Nephron progenitor cell (in vitro differentiated cells): ENCODE measurements at regions not wholly inside any gene's neighbourhood (a gene's known extent, or its start where the extent isn't known, plus 50 kb on each side); places are given as distances from the start of the nearest gene placed in this dataset.

ENCODE experiments used
- DNase-seq: peaks from one replicate; pipeline ENCODE4 v3.0.0; 2021
- H3K27ac Mint-ChIP-seq: 2 replicates; pipeline ENCODE4 v1.8.0; 2021; ENCODE audit warnings: mild to moderate bottlenecking, moderate library complexity, mixed read lengths
- H3K27me3 Mint-ChIP-seq: 2 replicates; pipeline ENCODE4 v1.8.0; 2021; ENCODE audit warnings: mild to moderate bottlenecking, low read depth, mixed read lengths; ENCODE audit not compliant: poor library complexity
- H3K36me3 Mint-ChIP-seq: 2 replicates; pipeline ENCODE4 v1.8.0; 2021; ENCODE audit warnings: low read depth, mixed read lengths
- H3K4me1 Mint-ChIP-seq: 2 replicates; pipeline ENCODE4 v1.8.0; 2021; ENCODE audit warnings: mixed read lengths
- H3K4me3 Mint-ChIP-seq: 2 replicates; pipeline ENCODE4 v1.8.0; 2021; ENCODE audit warnings: mild to moderate bottlenecking, moderate library complexity, mixed read lengths
- H3K9me3 Mint-ChIP-seq: 2 replicates; pipeline ENCODE4 v1.8.0; 2021; ENCODE audit warnings: mild to moderate bottlenecking, moderate library complexity, mixed read lengths
- CTCF ChIP-seq: fragments of 200-600 bp; sonication (generic); IDR thresholded peaks from 2 replicates; pipeline ENCODE4 v1.5.0; 2021; ENCODE audit warnings: antibody characterized with exemption

DNA sequence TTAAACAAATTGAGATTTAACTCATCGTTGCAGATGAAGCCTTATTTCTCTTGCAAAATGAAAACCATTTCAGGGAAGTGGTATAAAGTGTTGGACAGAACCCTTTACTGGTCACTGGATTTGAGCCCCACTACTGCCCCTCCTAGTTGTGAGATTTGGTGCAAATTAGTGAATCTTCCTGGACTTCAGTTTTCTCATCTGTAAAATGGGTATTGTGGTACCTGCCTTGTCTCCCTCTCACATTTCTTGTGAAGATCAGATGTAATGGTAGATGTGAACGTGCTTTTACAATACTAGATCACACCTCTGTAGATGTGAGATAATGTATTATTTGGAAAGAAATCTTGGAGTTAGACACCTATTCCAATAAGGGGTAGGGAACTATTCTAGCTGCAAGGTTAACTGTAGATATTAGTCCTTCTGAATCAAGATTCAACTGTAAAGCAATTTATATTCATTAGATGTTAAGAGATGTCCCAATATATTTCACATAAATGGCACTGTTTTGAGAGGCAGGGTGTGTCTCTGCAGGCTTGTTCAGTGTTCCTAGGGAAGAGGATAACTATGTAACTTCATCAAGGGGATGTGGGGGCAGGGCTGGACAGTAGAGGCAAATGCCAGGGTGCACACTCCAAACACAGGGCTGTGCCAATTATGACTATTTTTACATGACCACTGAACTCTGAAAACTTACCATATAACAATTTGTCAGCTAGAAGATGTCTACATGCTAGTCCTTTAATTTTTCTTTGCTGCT lies 112.4 kb upstream of the PFN2 start:
- Mint-ChIP-seq H3K4me1 (peaks cover 34% of the 10 kb centered on the region), H3K27me3 (peaks cover 7% of the 10 kb centered on the region), H3K36me3 (no peaks in the 10 kb centered on the region), H3K27ac (peak overlapping the region; percentile 58), H3K4me3 (no peak overlapping the region), H3K9me3 (peaks cover 4% of the 10 kb centered on the region)
- DNase-seq = no peak
- TF ChIP-seq CTCF = no peak

GRCh38 chr3:150081084-150081483 lies 110.4 kb upstream of the PFN2 start:
- no peak overlapping the region for H3K4me3 Mint-ChIP-seq
- H3K27ac Mint-ChIP-seq = no peak overlapping the region
- peaks cover 12% of the 10 kb centered on the region for H3K9me3 Mint-ChIP-seq
- peaks cover 34% of the 10 kb centered on the region for H3K4me1 Mint-ChIP-seq
- TF ChIP-seq CTCF = no peak
- peaks cover 7% of the 10 kb centered on the region for H3K27me3 Mint-ChIP-seq
- H3K36me3 Mint-ChIP-seq = no peaks in the 10 kb centered on the region
- no peak for DNase-seq

DNA sequence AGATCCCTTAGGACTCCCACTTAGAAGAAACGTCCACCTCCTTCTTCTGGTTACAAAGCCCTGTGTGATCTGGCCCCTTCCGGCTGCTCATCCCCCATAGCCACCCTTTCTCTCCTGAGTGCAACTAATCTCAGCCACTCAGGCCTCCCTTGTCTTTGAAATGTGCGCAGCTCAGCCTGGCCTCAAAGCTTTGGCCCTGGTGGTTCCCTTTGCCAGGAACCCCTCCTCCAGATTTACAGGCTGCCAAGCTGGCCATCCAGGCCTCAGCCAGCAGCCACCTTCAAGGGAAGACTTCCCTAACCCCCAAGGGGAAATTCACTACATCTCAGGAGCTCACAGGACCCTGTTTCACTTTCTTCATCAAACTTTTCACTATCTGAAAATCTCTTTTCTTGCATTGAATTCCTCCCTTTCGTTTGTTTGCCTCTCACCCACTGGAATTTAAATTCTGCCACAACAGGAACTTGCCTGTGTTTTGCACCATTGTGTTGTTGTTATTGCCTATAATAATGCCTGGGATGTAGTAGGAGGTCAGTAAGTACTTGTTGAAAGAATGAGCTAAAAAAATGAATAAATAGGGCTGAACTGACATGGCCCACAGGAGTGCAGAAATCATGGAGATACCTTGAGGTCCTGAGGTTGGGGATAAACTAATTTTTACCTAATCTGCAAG lies 109.5 kb upstream of the PFN2 start:
- DNase-seq = no peak
- TF ChIP-seq CTCF = no peak
- Mint-ChIP-seq H3K36me3 (no peaks in the 10 kb centered on the region), H3K4me3 (no peak overlapping the region), H3K4me1 (peaks cover 34% of the 10 kb centered on the region), H3K9me3 (peaks cover 19% of the 10 kb centered on the region), H3K27me3 (peaks cover 7% of the 10 kb centered on the region), H3K27ac (peak overlapping the region; percentile 88)

DNA sequence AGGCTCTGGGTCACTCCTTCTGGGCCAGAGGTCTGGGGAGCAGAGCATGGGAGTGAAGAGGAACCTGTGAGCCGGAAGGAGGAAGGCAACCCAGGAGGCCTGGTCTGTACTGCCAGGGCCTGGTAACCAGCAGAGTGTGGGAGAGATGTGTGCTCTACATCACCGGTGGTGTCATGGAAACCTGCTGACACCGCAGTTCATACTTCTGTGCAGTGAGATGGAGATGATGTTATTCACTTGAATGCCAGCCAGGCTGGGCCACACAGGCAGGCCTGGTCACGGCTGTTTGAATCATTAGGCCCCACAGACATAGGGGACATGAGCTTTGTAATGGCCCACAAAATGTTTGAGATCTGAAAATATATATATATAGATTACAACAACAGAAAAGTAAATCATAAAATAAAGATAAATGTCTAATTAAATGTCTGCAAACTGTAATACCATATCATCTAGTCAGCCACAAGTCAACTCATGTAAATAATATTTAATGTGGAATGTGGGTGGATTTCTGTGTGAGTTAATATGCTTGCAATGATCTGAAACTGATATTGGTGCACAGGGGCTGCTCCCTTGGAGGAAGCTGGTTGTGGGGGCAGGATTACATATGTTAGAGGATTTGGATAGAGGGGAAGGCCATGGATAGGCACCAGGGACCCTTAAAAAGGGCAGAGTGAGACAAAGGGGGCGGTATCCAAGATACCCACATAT lies 108.5 kb upstream of the PFN2 start:
- TF ChIP-seq CTCF = no peak
- Mint-ChIP-seq H3K27me3 (peaks cover 7% of the 10 kb centered on the region), H3K9me3 (peaks cover 21% of the 10 kb centered on the region), H3K4me3 (no peak overlapping the region), H3K27ac (peak overlapping the region; percentile 91), H3K4me1 (peaks cover 44% of the 10 kb centered on the region), H3K36me3 (no peaks in the 10 kb centered on the region)
- DNase-seq = peak; percentile 9

DNA sequence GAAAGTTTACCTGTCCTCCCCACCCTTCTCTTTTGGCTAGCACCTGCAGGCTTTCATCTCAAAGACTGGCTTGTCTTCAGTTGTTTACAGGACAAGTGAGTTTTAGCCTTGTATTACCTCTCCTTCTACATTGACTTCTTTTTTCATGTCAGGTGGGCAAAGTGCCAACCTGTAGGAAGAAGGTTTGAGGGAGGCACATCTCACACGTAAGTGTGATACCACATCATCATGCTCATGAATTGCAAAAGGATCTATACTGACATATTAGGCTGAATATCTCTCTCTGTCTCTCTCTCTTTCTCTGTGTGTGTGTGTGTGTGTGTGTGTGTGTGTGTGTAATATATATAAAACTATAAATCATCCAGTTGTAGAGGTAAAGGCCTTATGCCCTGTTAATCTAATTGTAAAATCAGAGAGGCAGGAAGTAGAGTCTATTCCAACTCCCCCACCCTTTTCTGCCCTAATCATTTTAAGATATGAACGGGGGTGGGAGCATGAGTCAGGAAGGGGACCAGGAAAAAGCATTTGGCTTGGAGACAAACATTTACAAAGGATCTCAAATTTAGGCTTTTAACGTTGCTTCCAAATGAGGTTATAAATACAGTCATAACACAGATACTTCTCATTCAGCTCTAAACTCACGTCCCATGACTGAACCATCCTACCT lies 107.0 kb upstream of the PFN2 start:
- Mint-ChIP-seq H3K9me3 (peaks cover 21% of the 10 kb centered on the region), H3K36me3 (no peaks in the 10 kb centered on the region), H3K4me3 (no peak overlapping the region), H3K27ac (no peak overlapping the region), H3K4me1 (peaks cover 53% of the 10 kb centered on the region), H3K27me3 (peaks cover 3% of the 10 kb centered on the region)
- no peak for DNase-seq
- no peak for TF ChIP-seq CTCF
